ENCODE measurements at regions not wholly inside any gene's neighbourhood (a gene's known extent, or its start where the extent isn't known, plus 50 kb on each side); places are given as distances from the start of the nearest gene placed in this dataset.

- DNase-seq (ENCODE audit: low spot score in 2 of 2) = no peak
- Histone ChIP-seq H3K4me1 (no peaks in the 10 kb centered on the region), H3K36me3 (no peaks in the 10 kb centered on the region), H3K27ac (no peak overlapping the region), H3K4me3 (no peak overlapping the region), H3K9me3 (no peaks in the 10 kb centered on the region), H3K27me3 (no peaks in the 10 kb centered on the region)
- no peak for TF ChIP-seq POLR2A (IDR thresholded peaks at IDR 0.05)
- no peak for TF ChIP-seq POLR2AphosphoS5 (IDR thresholded peaks at IDR 0.05)
- TF ChIP-seq, protein P1, sequence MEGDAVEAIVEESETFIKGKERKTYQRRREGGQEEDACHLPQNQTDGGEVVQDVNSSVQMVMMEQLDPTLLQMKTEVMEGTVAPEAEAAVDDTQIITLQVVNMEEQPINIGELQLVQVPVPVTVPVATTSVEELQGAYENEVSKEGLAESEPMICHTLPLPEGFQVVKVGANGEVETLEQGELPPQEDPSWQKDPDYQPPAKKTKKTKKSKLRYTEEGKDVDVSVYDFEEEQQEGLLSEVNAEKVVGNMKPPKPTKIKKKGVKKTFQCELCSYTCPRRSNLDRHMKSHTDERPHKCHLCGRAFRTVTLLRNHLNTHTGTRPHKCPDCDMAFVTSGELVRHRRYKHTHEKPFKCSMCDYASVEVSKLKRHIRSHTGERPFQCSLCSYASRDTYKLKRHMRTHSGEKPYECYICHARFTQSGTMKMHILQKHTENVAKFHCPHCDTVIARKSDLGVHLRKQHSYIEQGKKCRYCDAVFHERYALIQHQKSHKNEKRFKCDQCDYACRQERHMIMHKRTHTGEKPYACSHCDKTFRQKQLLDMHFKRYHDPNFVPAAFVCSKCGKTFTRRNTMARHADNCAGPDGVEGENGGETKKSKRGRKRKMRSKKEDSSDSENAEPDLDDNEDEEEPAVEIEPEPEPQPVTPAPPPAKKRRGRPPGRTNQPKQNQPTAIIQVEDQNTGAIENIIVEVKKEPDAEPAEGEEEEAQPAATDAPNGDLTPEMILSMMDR (IDR thresholded peaks at IDR 0.05) = no peak
- intact Hi-C loops (cut with DNase I; ENCODE audit: low total_unique reads) = no loop called here
Observed at GRCh38 chr2:175576270-175576669, 394.8 kb upstream of the ATP5MC3 start.

GRCh38 chr2:175575346-175576258, 394.1 kb upstream of the ATP5MC3 start:
- no peak for DNase-seq (ENCODE audit: low spot score in 2 of 2)
- Histone ChIP-seq H3K9me3 (no peaks in the 10 kb centered on the region), H3K27me3 (no peaks in the 10 kb centered on the region), H3K4me3 (no peak overlapping the region), H3K27ac (no peak overlapping the region), H3K4me1 (no peaks in the 10 kb centered on the region), H3K36me3 (no peaks in the 10 kb centered on the region)
- intact Hi-C loops (cut with DNase I; ENCODE audit: low total_unique reads) = no loop called here
- TF ChIP-seq POLR2AphosphoS5 (IDR thresholded peaks at IDR 0.05) = no peak
- no peak for TF ChIP-seq POLR2A (IDR thresholded peaks at IDR 0.05)
- TF ChIP-seq, protein P1 (IDR thresholded peaks at IDR 0.05) = no peak

DNA sequence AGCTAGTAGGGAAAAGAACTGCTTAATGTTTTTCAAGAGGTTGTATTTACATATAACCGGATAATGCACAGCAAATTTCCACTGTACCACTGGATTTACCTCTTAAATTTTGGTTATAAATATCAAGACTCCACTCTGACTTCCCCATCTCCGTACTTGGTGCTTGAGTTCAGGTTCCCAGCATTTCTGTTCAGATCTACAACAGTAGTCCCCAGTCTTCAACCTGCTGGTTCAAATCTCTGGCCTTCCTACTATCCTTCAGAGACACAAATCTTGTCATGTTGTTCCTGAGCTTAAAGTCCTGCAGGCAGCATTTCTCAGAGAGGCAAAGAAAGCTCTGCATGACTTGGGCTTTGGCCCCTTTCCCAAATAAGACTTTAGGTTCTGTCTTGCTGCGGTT, 392.6 kb upstream of the ATP5MC3 start:
- H3K36me3 ChIP-seq = no peaks in the 10 kb centered on the region
- H3K4me1 ChIP-seq = no peaks in the 10 kb centered on the region
- intact Hi-C loops (cut with DNase I; ENCODE audit: low total_unique reads) = no loop called here
- no peaks in the 10 kb centered on the region for H3K9me3 ChIP-seq
- TF ChIP-seq, protein P1 (IDR thresholded peaks at IDR 0.05) = no peak
- no peak for TF ChIP-seq POLR2A (IDR thresholded peaks at IDR 0.05)
- no peak for TF ChIP-seq POLR2AphosphoS5 (IDR thresholded peaks at IDR 0.05)
- H3K27me3 ChIP-seq = no peaks in the 10 kb centered on the region
- H3K27ac ChIP-seq = no peak overlapping the region
- no peak overlapping the region for H3K4me3 ChIP-seq
- no peak for DNase-seq (ENCODE audit: low spot score in 2 of 2)

DNA sequence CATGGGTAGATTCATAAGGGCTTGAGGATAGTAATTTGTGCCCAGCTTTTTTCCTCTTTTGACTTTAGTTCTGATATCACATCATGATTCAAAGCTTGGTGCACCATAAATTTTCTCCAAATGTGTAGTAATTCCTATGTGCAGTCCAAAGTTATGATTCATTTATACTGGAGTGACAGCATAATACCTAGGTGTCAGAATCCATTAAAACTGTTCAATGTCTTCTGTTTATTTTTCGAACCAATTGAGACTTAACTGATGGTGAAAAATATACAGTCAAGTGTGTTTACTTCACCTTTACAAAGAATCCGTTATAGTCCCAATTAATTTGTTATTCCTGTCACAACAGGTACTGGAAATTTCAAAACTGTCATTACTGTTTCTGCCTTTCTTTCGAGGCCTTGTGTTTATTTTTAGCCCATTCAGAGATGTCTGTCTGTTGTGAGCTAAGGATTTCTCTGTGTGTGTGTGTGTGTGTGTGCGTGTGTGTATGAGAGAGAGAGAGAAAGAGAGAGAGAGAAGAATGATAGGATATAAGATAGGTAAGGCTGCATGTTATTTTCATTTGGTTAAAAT, 389.7 kb upstream of the ATP5MC3 start:
- TF ChIP-seq, protein P1 (IDR thresholded peaks at IDR 0.05) = no peak
- no peak for TF ChIP-seq POLR2AphosphoS5 (IDR thresholded peaks at IDR 0.05)
- TF ChIP-seq POLR2A (IDR thresholded peaks at IDR 0.05) = no peak
- no peak overlapping the region for H3K27ac ChIP-seq
- H3K4me1 ChIP-seq = no peaks in the 10 kb centered on the region
- no peaks in the 10 kb centered on the region for H3K27me3 ChIP-seq
- H3K4me3 ChIP-seq = no peak overlapping the region
- no peaks in the 10 kb centered on the region for H3K9me3 ChIP-seq
- no peak for DNase-seq (ENCODE audit: low spot score in 2 of 2)
- intact Hi-C loops (cut with DNase I; ENCODE audit: low total_unique reads) = no loop called here
- H3K36me3 ChIP-seq = no peaks in the 10 kb centered on the region

- Histone ChIP-seq H3K27me3 (no peaks in the 10 kb centered on the region), H3K9me3 (no peaks in the 10 kb centered on the region), H3K36me3 (no peaks in the 10 kb centered on the region), H3K27ac (no peak overlapping the region), H3K4me3 (no peak overlapping the region), H3K4me1 (no peaks in the 10 kb centered on the region)
- TF ChIP-seq, protein P1 (IDR thresholded peaks at IDR 0.05) = no peak
- TF ChIP-seq POLR2A (IDR thresholded peaks at IDR 0.05) (no peak), POLR2AphosphoS5 (IDR thresholded peaks at IDR 0.05) (no peak)
- no peak for DNase-seq (ENCODE audit: low spot score in 2 of 2)
- intact Hi-C loops (cut with DNase I; ENCODE audit: low total_unique reads) = no loop called here
Observed at GRCh38 chr2:175568109-175568730, 386.7 kb upstream of the ATP5MC3 start.
